Dermis microvascular lymphatic vessel endothelial cell (primary cell): ENCODE measurements at regions not wholly inside any gene's neighbourhood (a gene's known extent, or its start where the extent isn't known, plus 50 kb on each side); places are given as distances from the start of the nearest gene placed in this dataset.
"Not testable (repeated sequence)": the region's sequence is repeated elsewhere in the genome, so short reads cannot be mapped to it uniquely, and the experiment has no call there.

ENCODE experiments used
- DNase-seq, 2 donors: peaks; one replicate each; pipeline versions ENCODE4 v3.0.0 to v3.0.0-alpha.2; 2010; ENCODE audit warnings: low read depth in 2 of 2

- no peak for DNase-seq
Measured at GRCh38 chr5:57069115-57069835, 104.6 kb upstream of the GPBP1 start.

DNA sequence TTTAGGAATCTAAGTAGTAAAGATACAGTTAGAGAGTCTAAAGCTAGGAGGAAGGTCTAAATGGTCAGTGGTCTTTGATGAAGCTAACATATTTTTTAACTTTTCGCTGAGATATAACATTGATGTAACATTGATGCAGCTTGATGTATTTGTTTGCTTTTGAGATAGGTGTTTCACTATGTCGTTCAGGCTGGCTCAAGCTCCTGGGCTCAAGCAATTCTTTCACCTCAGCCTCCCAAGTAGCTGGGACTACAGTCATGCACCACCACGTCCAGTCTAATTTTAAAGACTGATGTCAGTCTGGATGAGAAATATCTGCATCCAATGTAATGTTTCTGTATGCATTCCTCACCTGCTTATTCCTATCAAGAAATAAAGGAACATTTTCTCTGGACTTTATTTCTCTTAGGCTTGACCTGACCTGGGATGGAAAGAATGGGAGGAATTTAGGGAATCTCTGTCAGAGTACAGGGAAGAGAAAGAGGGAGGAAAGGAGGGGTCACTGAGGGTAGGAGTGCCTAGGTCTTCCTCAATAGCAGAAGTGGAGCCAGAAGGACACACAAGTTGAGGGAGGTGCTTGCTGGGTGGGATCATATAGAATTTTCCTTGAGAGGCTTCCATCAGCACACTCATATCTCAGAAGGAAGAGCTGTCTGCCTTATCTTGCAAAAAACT lies 101.5 kb upstream of the GPBP1 start:
- DNase-seq: no peak

DNA sequence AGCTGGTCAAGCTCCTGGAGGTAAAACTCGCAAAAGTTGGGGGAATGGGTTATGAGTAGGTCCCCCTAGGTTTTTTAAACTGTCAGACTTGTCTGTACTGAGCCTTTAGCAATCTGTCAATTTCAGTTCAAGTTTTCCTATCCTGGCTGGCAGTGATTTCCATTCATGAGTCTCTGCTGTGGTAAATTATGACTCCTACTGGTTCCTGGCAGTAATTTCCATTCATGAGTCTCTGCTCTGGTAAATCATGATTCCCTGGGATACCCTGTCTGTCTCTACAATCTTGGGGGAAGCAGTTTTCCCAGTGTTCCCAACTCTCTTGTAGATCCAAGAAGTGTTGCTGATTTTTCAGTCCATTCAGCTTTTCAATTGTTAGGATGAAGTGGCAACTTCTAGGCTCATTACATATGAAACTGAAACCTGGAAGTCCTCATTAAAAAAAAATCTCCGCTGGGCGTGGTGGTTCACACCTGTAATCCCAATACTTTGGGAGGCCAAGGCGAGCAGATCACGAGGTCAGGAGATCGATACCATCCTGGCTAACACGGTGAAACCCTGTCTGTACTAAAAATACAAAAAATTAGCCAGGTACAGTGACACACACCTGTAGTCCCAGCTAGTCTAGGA lies 91.3 kb upstream of the GPBP1 start:
- DNase-seq: peak; percentile 30 to 40

GRCh38 chr5:57085306-57086081 lies 88.4 kb upstream of the GPBP1 start:
- DNase-seq: no peak

DNA sequence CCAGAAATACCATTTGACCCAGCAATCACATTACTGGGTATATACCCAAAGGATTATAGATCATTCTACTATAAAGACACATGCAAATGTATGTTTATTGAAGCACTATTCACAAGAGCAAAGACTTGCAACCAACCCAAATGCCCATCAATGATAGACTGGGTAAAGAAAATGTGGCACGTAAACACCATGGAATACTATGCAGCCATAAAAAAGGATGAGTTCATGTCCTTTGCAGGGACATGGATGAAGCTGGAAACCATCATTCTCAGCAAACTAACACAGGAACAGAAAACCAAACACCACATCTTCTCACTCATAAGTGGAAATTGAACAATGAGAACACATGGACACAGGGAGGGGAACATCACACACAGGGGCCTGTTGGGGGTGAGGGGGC lies 85.9 kb upstream of the GPBP1 start:
- DNase-seq: not testable (repeated sequence)

DNA sequence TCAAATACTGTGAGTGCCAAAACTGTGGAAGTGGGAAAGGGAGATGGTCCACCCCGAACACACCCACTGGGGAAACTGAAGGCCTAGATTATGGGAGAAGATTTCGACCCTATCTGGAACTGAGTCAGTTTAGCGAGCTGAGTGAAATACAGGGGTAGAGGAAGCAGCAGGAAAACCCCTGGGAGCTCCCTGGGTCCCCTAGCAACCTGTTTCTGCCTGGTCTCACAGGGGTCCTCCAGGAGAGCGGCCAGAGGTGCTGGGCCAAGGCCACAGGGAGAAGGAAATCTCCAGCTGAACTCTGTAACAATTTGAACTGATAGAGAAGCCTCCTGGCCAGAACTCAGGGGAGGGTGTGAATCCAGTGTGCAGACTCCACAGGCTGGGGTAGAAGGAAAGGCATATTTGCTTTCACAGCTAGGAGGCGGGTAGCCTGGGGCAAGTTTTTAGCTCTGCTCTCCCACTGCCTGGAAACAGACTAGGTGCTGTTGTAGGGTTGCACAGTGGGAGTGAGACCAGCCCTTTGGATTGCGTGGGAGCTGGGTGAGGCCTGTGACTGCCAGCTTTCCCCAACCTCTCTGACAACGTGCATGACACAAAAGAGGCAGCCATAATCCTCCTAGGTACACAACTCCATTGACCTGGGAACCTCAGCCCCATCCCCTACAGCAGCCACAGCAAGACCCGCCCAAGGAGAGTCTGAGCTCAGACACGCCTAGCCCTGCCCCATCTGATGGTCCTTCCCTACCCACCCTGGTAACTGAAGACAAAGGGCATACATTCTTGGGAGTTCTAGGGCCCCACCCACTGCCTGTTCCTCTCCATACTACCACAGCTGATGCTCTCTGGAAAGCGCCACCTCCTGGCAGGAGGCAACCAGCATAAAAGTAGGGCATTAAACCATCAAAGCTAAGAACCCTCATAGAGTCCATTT lies 78.8 kb upstream of the GPBP1 start:
- DNase-seq: peak; percentile 1 to 10

DNA sequence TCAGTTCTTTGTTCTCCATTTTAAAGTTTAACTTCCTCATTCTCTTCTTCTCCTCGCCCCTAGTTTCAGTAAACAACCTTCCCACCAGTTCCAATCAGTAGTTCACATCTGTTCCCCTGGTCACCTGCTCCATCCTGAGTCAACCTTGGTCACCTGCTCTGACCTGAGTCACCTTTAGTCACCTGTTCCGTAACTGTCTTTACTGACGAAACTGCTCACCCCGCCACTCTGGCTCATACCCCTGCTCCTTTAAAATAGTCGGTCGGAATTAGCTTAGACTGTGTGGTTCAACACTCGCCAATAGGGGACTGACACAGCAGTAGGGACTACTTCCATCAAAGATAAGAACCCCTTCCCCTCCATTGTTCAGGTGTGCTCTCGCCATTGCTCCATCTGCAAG lies 76.3 kb upstream of the GPBP1 start:
- no peak for DNase-seq

GRCh38 chr5:57102189-57102904 lies 71.5 kb upstream of the GPBP1 start:
- no peak for DNase-seq

- DNase-seq: no peak
Measured at GRCh38 chr5:57102905-57103255, 71.0 kb upstream of the GPBP1 start.

DNA sequence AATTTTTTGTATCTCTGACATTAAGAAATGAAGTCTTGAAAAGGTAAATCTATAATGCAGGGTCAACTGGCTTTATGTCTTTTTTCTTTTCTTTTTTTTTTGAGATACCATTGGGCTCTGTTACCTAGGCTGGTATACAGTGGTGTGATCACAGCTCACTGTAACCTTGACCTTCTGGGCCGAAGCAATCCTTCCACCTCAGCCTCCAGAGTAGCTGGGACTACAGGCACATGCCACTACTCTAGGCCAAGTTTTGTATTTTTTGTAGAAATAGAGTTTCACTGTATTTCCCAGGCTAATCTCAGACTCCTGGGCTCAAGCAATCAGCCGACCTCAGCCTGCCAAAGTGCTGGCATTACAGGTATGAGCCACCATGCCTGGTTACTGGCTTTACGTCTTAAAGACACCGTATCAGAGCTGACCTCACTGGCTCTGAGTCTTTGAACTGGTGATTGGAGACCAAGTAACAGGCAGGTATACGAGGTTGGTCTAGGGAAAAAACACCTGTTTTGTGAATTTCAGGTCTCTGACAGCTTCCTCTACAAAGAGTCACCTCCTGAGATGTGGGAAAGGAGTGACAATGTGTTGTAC lies 70.4 kb upstream of the GPBP1 start:
- no peak for DNase-seq

DNA sequence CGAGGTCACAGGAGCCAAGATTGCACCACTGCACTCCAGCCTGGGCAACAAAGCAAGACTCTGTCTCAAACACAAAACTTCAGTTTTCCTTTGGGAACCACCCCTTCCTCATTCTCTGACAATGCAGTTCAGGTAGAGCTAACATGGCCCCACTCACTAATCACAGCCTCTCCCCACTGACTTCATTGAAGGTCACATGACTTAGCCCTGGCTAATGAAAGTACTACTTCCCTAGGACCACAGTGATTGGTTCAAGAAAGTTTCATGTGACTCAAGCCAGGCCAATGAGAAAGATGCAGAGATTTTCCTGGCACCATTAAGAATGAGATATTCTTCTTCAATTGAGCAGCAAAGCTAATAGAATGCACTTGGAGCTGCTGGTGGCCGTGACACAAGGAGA lies 67.2 kb upstream of the GPBP1 start:
- DNase-seq: no peak

- no peak for DNase-seq
Measured at GRCh38 chr5:57111993-57112392, 61.9 kb upstream of the GPBP1 start.

DNA sequence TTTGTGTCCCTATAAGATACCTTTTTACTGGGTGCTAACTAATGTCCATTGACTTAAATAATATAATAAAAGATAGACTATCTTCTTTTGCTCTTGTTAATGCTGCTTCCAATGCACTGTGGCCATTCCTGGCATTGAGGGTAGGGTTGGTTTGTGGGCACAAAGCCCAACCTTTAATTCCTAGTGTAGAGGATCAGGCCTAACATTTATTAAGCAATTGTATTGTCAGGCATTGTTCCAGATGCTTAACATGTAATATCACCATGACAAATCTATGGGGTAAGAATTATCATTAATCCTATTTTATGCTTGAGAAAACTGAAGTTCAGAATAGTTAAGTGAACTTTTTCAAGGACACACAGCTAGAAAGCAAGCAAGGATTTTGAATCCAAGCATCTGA lies 60.4 kb upstream of the GPBP1 start:
- no peak for DNase-seq

DNA sequence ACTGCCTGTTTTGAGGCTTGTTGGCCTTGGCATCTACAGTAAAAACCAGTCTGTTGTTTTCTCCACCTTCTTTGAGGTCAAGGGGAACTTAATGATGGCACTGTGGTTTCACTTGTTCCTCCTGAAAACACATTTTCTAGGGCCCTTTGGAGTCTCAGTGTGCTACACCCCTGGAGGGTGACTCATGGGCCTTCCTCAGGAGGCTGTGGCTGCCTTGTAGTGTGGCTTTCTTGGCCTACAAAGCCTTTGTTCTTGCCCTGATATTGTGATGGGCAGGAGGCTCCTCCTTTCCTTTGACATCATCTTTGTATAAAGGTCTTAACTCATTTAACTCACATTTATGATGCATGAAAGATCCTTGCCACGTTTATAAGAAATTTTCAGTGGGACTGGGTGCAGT lies 56.3 kb upstream of the GPBP1 start:
- no peak for DNase-seq

DNA sequence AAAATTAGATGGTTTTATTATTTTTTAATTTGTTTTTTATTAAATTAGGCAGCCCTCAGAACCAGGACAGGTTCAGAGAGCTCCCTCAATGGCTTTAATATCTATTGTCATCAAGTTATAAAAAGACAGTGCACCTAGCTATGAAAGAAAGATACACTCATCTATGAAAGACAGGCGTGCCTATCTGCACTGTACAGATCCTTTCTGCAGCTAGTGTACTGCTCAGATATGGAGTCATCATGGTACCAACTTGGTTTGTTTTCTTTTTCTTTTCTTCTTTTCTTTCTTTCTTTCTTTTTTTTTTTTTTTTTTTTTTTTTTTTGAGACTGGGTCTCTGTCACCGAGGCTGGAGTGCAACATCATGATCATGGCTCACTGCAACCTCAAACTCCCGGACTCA lies 54.8 kb upstream of the GPBP1 start:
- DNase-seq: no peak

DNA sequence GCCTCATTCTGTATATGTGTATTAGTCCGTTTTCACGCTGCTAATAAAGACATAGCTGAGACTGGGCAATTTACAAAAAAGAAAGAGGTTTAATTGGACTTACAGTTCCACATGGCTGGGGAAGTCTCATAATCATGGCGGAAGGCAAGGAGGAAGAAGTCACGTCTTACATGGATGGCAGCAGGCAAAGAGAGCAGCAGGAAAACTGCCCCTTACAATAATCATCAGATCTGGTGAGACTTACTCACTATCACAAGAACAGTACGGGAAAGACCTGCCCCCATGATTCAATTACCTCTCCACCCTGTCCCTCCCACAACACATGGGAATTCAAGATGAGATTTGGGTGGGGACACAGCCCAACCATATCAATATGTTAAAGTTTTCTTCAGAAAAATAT lies 49.8 kb upstream of the GPBP1 start:
- DNase-seq: no peak
